Ovary (tissue), 3 donors: ENCODE measurements at regions not wholly inside any gene's neighbourhood (a gene's known extent, or its start where the extent isn't known, plus 50 kb on each side); places are given as distances from the start of the nearest gene placed in this dataset.
"Not testable (repeated sequence)": the region's sequence is repeated elsewhere in the genome, so short reads cannot be mapped to it uniquely, and the experiment has no call there.

Source experiments
- POLR2A ChIP-seq: fragments of 450-650 bp; IDR thresholded peaks from one replicate; pipeline ENCODE4 v1.6.1; 2017; ENCODE audit warnings: antibody characterized with exemption, mild to moderate bottlenecking, moderate library complexity
- TF ChIP-seq, protein P1 (sequence below), 3 donors: fragments of 450-650 bp in 2 of 3; fragments of 200-600 bp in 1 of 3; IDR thresholded peaks; one replicate each; pipeline versions ENCODE4 v1.5.1 to v1.8.0; 2016 to 2022; ENCODE audit warnings: antibody characterized with exemption in 3 of 3, mild to moderate bottlenecking in 1 of 3
- donor health status: DM: no; HTN: no; CAD: no.

DNA sequence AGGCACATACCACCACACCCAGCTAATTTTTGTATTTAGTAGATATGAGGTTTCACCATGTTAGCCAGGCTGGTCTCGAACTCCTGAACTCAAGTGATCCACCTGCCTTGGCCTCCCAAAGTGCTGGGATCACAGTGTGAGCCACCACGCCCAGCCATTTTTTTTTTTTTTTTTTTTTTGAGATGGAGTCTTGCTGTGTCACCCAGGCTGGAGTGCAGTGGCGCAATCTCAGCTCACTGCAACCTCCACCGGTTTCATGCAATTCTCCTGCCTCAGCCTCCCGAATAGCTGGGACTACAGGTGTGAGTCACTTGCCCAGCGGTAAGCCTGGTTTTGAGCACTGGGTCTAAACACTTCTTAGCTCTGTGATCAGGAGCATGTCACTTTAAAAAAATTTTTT is 84.3 kb upstream of the ATF7IP2 start:
- TF ChIP-seq, protein P1, sequence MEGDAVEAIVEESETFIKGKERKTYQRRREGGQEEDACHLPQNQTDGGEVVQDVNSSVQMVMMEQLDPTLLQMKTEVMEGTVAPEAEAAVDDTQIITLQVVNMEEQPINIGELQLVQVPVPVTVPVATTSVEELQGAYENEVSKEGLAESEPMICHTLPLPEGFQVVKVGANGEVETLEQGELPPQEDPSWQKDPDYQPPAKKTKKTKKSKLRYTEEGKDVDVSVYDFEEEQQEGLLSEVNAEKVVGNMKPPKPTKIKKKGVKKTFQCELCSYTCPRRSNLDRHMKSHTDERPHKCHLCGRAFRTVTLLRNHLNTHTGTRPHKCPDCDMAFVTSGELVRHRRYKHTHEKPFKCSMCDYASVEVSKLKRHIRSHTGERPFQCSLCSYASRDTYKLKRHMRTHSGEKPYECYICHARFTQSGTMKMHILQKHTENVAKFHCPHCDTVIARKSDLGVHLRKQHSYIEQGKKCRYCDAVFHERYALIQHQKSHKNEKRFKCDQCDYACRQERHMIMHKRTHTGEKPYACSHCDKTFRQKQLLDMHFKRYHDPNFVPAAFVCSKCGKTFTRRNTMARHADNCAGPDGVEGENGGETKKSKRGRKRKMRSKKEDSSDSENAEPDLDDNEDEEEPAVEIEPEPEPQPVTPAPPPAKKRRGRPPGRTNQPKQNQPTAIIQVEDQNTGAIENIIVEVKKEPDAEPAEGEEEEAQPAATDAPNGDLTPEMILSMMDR (IDR thresholded peaks at IDR 0.05), result not testable (repeated sequence)
- TF ChIP-seq POLR2A, result not testable (repeated sequence)
